ENCODE measurements at regions not wholly inside any gene's neighbourhood (a gene's known extent, or its start where the extent isn't known, plus 50 kb on each side); places are given as distances from the start of the nearest gene placed in this dataset.

DNA sequence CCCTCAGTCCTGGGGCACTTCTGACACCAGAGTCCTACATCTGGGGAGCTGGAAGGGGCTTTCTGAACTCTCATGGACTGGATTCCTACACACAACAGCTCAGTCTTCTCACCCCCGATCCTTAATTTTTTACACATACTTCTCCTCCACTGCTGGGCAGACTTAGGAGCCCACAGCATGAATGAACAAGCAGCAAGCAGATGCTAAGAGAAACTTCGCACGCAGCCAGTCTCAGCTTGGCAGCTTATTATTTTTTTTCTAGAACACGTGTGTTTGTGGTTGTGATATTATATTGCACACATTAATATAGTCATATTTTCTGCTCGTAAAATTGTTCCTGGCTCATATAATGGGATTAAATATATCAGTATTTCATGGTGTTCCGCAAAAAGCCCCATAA is 50.9 kb upstream of the LOXL4 start:
- TF ChIP-seq, protein P1, sequence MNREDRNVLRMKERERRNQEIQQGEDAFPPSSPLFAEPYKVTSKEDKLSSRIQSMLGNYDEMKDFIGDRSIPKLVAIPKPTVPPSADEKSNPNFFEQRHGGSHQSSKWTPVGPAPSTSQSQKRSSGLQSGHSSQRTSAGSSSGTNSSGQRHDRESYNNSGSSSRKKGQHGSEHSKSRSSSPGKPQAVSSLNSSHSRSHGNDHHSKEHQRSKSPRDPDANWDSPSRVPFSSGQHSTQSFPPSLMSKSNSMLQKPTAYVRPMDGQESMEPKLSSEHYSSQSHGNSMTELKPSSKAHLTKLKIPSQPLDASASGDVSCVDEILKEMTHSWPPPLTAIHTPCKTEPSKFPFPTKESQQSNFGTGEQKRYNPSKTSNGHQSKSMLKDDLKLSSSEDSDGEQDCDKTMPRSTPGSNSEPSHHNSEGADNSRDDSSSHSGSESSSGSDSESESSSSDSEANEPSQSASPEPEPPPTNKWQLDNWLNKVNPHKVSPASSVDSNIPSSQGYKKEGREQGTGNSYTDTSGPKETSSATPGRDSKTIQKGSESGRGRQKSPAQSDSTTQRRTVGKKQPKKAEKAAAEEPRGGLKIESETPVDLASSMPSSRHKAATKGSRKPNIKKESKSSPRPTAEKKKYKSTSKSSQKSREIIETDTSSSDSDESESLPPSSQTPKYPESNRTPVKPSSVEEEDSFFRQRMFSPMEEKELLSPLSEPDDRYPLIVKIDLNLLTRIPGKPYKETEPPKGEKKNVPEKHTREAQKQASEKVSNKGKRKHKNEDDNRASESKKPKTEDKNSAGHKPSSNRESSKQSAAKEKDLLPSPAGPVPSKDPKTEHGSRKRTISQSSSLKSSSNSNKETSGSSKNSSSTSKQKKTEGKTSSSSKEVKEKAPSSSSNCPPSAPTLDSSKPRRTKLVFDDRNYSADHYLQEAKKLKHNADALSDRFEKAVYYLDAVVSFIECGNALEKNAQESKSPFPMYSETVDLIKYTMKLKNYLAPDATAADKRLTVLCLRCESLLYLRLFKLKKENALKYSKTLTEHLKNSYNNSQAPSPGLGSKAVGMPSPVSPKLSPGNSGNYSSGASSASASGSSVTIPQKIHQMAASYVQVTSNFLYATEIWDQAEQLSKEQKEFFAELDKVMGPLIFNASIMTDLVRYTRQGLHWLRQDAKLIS (CRISPR knock-in tag; IDR thresholded peaks at IDR 0.05), result no peak
- TF ChIP-seq CHD1 (IDR thresholded peaks at IDR 0.05; ENCODE audit: low read length) (no peak), POLR2A (conservative IDR thresholded peaks at IDR 0.05) (no peak), RNF2 (IDR thresholded peaks at IDR 0.05) (no peak), HDAC8 (tag; IDR thresholded peaks at IDR 0.05) (no peak), ZFP36 (IDR thresholded peaks at IDR 0.05; ENCODE audit: low read depth, low read length, partially characterized antibody) (no peak), POLR2B (IDR thresholded peaks at IDR 0.05; ENCODE audit: low read depth, partially characterized antibody) (no peak), ZC3H4 (CRISPR knock-in tag; IDR thresholded peaks at IDR 0.05; ENCODE audit: borderline replicate concordance) (no peak), GATA2 (CRISPR knock-in tag; IDR thresholded peaks at IDR 0.05) (no peak), SMC3 (conservative IDR thresholded peaks at IDR 0.05; ENCODE audit: insufficient read depth, low read depth, low read length) (no peak), POLR2G (IDR thresholded peaks at IDR 0.05; ENCODE audit: low read depth, low read length) (no peak)
- TF ChIP-seq, protein P2, sequence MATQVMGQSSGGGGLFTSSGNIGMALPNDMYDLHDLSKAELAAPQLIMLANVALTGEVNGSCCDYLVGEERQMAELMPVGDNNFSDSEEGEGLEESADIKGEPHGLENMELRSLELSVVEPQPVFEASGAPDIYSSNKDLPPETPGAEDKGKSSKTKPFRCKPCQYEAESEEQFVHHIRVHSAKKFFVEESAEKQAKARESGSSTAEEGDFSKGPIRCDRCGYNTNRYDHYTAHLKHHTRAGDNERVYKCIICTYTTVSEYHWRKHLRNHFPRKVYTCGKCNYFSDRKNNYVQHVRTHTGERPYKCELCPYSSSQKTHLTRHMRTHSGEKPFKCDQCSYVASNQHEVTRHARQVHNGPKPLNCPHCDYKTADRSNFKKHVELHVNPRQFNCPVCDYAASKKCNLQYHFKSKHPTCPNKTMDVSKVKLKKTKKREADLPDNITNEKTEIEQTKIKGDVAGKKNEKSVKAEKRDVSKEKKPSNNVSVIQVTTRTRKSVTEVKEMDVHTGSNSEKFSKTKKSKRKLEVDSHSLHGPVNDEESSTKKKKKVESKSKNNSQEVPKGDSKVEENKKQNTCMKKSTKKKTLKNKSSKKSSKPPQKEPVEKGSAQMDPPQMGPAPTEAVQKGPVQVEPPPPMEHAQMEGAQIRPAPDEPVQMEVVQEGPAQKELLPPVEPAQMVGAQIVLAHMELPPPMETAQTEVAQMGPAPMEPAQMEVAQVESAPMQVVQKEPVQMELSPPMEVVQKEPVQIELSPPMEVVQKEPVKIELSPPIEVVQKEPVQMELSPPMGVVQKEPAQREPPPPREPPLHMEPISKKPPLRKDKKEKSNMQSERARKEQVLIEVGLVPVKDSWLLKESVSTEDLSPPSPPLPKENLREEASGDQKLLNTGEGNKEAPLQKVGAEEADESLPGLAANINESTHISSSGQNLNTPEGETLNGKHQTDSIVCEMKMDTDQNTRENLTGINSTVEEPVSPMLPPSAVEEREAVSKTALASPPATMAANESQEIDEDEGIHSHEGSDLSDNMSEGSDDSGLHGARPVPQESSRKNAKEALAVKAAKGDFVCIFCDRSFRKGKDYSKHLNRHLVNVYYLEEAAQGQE (IDR thresholded peaks at IDR 0.05; ENCODE audit: borderline replicate concordance), result no peak
- TF ChIP-seq, protein P2 (CRISPR knock-in tag; IDR thresholded peaks at IDR 0.05; ENCODE audit: low read depth), result no peak
- TF ChIP-seq, protein P3, sequence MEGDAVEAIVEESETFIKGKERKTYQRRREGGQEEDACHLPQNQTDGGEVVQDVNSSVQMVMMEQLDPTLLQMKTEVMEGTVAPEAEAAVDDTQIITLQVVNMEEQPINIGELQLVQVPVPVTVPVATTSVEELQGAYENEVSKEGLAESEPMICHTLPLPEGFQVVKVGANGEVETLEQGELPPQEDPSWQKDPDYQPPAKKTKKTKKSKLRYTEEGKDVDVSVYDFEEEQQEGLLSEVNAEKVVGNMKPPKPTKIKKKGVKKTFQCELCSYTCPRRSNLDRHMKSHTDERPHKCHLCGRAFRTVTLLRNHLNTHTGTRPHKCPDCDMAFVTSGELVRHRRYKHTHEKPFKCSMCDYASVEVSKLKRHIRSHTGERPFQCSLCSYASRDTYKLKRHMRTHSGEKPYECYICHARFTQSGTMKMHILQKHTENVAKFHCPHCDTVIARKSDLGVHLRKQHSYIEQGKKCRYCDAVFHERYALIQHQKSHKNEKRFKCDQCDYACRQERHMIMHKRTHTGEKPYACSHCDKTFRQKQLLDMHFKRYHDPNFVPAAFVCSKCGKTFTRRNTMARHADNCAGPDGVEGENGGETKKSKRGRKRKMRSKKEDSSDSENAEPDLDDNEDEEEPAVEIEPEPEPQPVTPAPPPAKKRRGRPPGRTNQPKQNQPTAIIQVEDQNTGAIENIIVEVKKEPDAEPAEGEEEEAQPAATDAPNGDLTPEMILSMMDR (IDR thresholded peaks at IDR 0.05 in 2 of 3, conservative IDR thresholded peaks at IDR 0.05 in 1 of 3; ENCODE audit: insufficient read depth in 2 of 3, low read depth in 1 of 3, low read length in 3 of 3), result no peak
